CD1c-positive myeloid dendritic cell (primary cell): ENCODE measurements at regions not wholly inside any gene's neighbourhood (a gene's known extent, or its start where the extent isn't known, plus 50 kb on each side); places are given as distances from the start of the nearest gene placed in this dataset.

Source experiments
- DNase-seq: peaks from one replicate; pipeline ENCODE4 v3.0.0-alpha.2; 2016; ENCODE audit errors: extremely low spot score

DNA sequence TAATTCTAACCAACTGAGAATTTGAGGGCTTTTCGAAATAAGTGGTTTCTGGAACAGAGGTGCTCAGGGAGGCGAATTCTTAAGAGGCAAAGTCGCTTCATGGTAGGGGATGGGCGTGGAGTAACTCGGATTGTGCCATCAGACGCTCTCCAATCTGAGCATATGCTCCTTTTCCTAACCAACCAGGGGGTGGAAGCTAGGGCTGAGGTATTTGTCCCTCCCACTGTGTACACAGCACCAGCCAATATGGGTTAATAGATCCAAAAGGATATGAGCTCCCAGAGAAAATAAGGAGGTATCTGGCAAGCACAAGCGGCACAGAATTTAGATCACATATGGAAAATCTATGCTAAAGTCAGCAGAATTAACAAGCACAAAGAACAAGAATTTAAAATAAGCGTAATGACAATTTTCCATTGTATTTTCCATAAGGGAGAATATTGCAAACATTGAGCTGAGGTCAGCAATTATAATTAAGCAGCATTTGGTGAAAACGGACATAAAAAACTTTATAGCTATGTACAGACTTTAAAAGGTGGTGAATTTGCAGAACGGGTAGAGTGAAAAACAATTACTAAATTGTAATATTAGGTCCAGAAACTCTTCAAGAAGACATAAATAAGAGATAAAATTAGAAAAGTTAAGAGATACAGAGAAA lies 55.0 kb upstream of the PHACTR1 start:
- DNase-seq = no peak
